Upper lobe of right lung (tissue), 1 donor: ENCODE measurements at regions not wholly inside any gene's neighbourhood (a gene's known extent, or its start where the extent isn't known, plus 50 kb on each side); places are given as distances from the start of the nearest gene placed in this dataset.

ENCODE experiments used
- ATAC-seq: fragments of 200-7000 bp; cut with Tn5 transposase; one replicate; pipeline ENCODE4 v1.9.1; 2020; ENCODE audit warnings: mild to moderate bottlenecking, moderate library complexity
- DNase-seq: peaks from one replicate; pipeline ENCODE4 v3.0.0-alpha.2; 2020
- H3K27ac ChIP-seq: fragments of 200-600 bp; one replicate; pipeline ENCODE4 v1.8.0; 2022
- H3K27me3 ChIP-seq: fragments of 200-600 bp; one replicate; pipeline ENCODE4 v1.8.0; 2022; ENCODE audit warnings: mild to moderate bottlenecking
- H3K36me3 ChIP-seq: fragments of 200-600 bp; one replicate; pipeline ENCODE4 v1.8.0; 2022
- H3K4me1 ChIP-seq: fragments of 200-600 bp; one replicate; pipeline ENCODE4 v1.8.0; 2022
- H3K4me3 ChIP-seq: fragments of 200-600 bp; one replicate; pipeline ENCODE4 v1.8.0; 2022; ENCODE audit warnings: mild to moderate bottlenecking
- H3K9me3 ChIP-seq: fragments of 200-600 bp; one replicate; pipeline ENCODE4 v1.8.0; 2022
- CTCF ChIP-seq: fragments of 200-600 bp; IDR thresholded peaks from one replicate; pipeline ENCODE4 v1.8.0; 2022; ENCODE audit warnings: antibody characterized with exemption
- intact Hi-C: fragments of 100-400 bp; cut with DNase I; formaldehyde crosslinking; loops from one replicate; pipeline ENCODE4 v1.11.0; 2022
- donor health status: DM: no; HTN: yes; CAD: no; lungs with severe emphysema.

GRCh38 chr10:132467464-132468149 lies 70.0 kb upstream of the INPP5A start:
- H3K27ac ChIP-seq, result peak overlapping the region; percentile 47
- ATAC-seq (peak; percentile 28), DNase-seq (no peak)
- no peaks in the 10 kb centered on the region for H3K36me3 ChIP-seq
- intact Hi-C loops, result no loop called here
- H3K27me3 ChIP-seq, result no peaks in the 10 kb centered on the region
- H3K9me3 ChIP-seq, result no peaks in the 10 kb centered on the region
- H3K4me1 ChIP-seq, result peaks cover 20% of the 10 kb centered on the region
- TF ChIP-seq CTCF, result no peak
- H3K4me3 ChIP-seq, result no peak overlapping the region

GRCh38 chr10:132468216-132468615 lies 69.4 kb upstream of the INPP5A start:
- H3K27ac ChIP-seq, result peak overlapping the region; percentile 47
- TF ChIP-seq CTCF, result no peak
- ATAC-seq, result no peak
- no peaks in the 10 kb centered on the region for H3K27me3 ChIP-seq
- peaks cover 20% of the 10 kb centered on the region for H3K4me1 ChIP-seq
- intact Hi-C loops, result no loop called here
- DNase-seq, result no peak
- H3K36me3 ChIP-seq, result no peaks in the 10 kb centered on the region
- no peak overlapping the region for H3K4me3 ChIP-seq
- H3K9me3 ChIP-seq, result no peaks in the 10 kb centered on the region

GRCh38 chr10:132468651-132469050 lies 68.9 kb upstream of the INPP5A start:
- ATAC-seq (no peak), DNase-seq (no peak)
- no peaks in the 10 kb centered on the region for H3K36me3 ChIP-seq
- H3K9me3 ChIP-seq, result no peaks in the 10 kb centered on the region
- H3K4me1 ChIP-seq, result peaks cover 19% of the 10 kb centered on the region
- intact Hi-C loops, result no loop called here
- H3K4me3 ChIP-seq, result no peak overlapping the region
- H3K27me3 ChIP-seq, result no peaks in the 10 kb centered on the region
- no peak for TF ChIP-seq CTCF
- H3K27ac ChIP-seq, result no peak overlapping the region

GRCh38 chr10:132469197-132469884 lies 68.2 kb upstream of the INPP5A start:
- no peaks in the 10 kb centered on the region for H3K27me3 ChIP-seq
- no peak overlapping the region for H3K4me3 ChIP-seq
- no peak for ATAC-seq
- intact Hi-C loops, result no loop called here
- peak overlapping the region; percentile 52 for H3K27ac ChIP-seq
- peaks cover 15% of the 10 kb centered on the region for H3K4me1 ChIP-seq
- H3K9me3 ChIP-seq, result no peaks in the 10 kb centered on the region
- no peak for DNase-seq
- no peak for TF ChIP-seq CTCF
- no peaks in the 10 kb centered on the region for H3K36me3 ChIP-seq

- DNase-seq, result no peak
- intact Hi-C loops, result no loop called here
- no peak overlapping the region for H3K4me3 ChIP-seq
Measured at GRCh38 chr10:132470410-132471124, 67.0 kb upstream of the INPP5A start.

More at GRCh38 chr10:132470410-132471124, 67.0 kb upstream of the INPP5A start:
- no peaks in the 10 kb centered on the region for H3K36me3 ChIP-seq
- no peaks in the 10 kb centered on the region for H3K9me3 ChIP-seq
- TF ChIP-seq CTCF, result no peak
- H3K4me1 ChIP-seq, result peaks cover 7% of the 10 kb centered on the region
- ATAC-seq, result peak; percentile 68
- no peaks in the 10 kb centered on the region for H3K27me3 ChIP-seq
- no peak overlapping the region for H3K27ac ChIP-seq
